Thoracic aorta (tissue), 2 donors: ENCODE measurements at regions not wholly inside any gene's neighbourhood (a gene's known extent, or its start where the extent isn't known, plus 50 kb on each side); places are given as distances from the start of the nearest gene placed in this dataset.
"Not testable (repeated sequence)": the region's sequence is repeated elsewhere in the genome, so short reads cannot be mapped to it uniquely, and the experiment has no call there.

ENCODE experiments used
- ATAC-seq: fragments of 150-250 bp; one replicate; pipeline ENCODE4 v1.8.0; 2017; ENCODE audit warnings: low read depth; ENCODE audit not compliant: insufficient number of reproducible peaks, low FRiP score
- DNase-seq: peaks from one replicate; pipeline ENCODE4 v3.0.0-alpha.2; 2020; ENCODE audit warnings: low spot score
- H3K27ac ChIP-seq, 2 donors: fragments of 200-600 bp; sonication (generic); 1 replicate in 1 of 2; 2 replicates in 1 of 2; pipeline ENCODE4 v1.5.1; 2016; ENCODE audit warnings: mild to moderate bottlenecking in 2 of 2, moderate library complexity in 2 of 2
- H3K27me3 ChIP-seq: fragments of 200-600 bp; sonication (generic); replicated peaks from 2 replicates; pipeline ENCODE4 v1.6.0; 2016; ENCODE audit warnings: mild to moderate bottlenecking; ENCODE audit not compliant: insufficient read depth
- H3K36me3 ChIP-seq: fragments of 200-600 bp; sonication (generic); one replicate; pipeline ENCODE4 v1.5.1; 2016
- H3K4me1 ChIP-seq, 2 donors: fragments of 200-600 bp; sonication (generic); 1 replicate in 1 of 2; 2 replicates in 1 of 2; pipeline versions ENCODE4 v1.5.1 to v1.6.0; 2016; ENCODE audit warnings: low read depth in 2 of 2, mild to moderate bottlenecking in 1 of 2; ENCODE audit not compliant: control insufficient read depth in 1 of 2
- H3K4me3 ChIP-seq: fragments of 200-600 bp; sonication (generic); 2 replicates; pipeline ENCODE4 v1.5.1; 2016; ENCODE audit warnings: mild to moderate bottlenecking
- H3K9me3 ChIP-seq: fragments of 200-600 bp; sonication (generic); 2 replicates; pipeline ENCODE4 v1.5.1; 2016
- CTCF ChIP-seq: fragments of 200-600 bp; sonication (generic); IDR thresholded peaks from one replicate; pipeline ENCODE4 v1.5.1; 2019; ENCODE audit warnings: antibody characterized with exemption

GRCh38 chr10:33968983-33969382 is 634.5 kb upstream of the NRP1 start:
- Histone ChIP-seq H3K27ac (no peak overlapping the region), H3K4me1 (no peaks in the 10 kb centered on the region), H3K27me3 (no peaks in the 10 kb centered on the region), H3K4me3 (no peak overlapping the region), H3K9me3 (no peaks in the 10 kb centered on the region), H3K36me3 (no peaks in the 10 kb centered on the region)
- DNase-seq (no peak), ATAC-seq (no peak)
- TF ChIP-seq CTCF, result no peak

- Histone ChIP-seq H3K27me3 (no peaks in the 10 kb centered on the region), H3K9me3 (no peaks in the 10 kb centered on the region), H3K4me3 (no peak overlapping the region), H3K27ac (no peak overlapping the region), H3K4me1 (no peaks in the 10 kb centered on the region), H3K36me3 (no peaks in the 10 kb centered on the region)
- ATAC-seq (no peak), DNase-seq (no peak)
- no peak for TF ChIP-seq CTCF
These were observed 633.2 kb upstream of the NRP1 start for GRCh38 chr10:33967606-33968120.

GRCh38 chr10:33966946-33967345 is 632.5 kb upstream of the NRP1 start:
- H3K27ac ChIP-seq, result no peak overlapping the region
- no peaks in the 10 kb centered on the region for H3K4me1 ChIP-seq
- no peaks in the 10 kb centered on the region for H3K36me3 ChIP-seq
- no peaks in the 10 kb centered on the region for H3K27me3 ChIP-seq
- H3K4me3 ChIP-seq, result no peak overlapping the region
- no peak for TF ChIP-seq CTCF
- no peak for DNase-seq
- H3K9me3 ChIP-seq, result no peaks in the 10 kb centered on the region
- no peak for ATAC-seq

- Histone ChIP-seq H3K27ac (no peak overlapping the region), H3K9me3 (no peaks in the 10 kb centered on the region), H3K4me3 (no peak overlapping the region), H3K36me3 (no peaks in the 10 kb centered on the region), H3K27me3 (no peaks in the 10 kb centered on the region), H3K4me1 (no peaks in the 10 kb centered on the region)
- DNase-seq (no peak), ATAC-seq (no peak)
- TF ChIP-seq CTCF, result no peak
These were observed 631.5 kb upstream of the NRP1 start for GRCh38 chr10:33965795-33966581.

- Histone ChIP-seq H3K36me3 (no peaks in the 10 kb centered on the region), H3K9me3 (no peaks in the 10 kb centered on the region), H3K27me3 (no peaks in the 10 kb centered on the region), H3K27ac (no peak overlapping the region), H3K4me1 (no peaks in the 10 kb centered on the region), H3K4me3 (no peak overlapping the region)
- no peak for TF ChIP-seq CTCF
- no peak for DNase-seq
- no peak for ATAC-seq
These were observed 629.3 kb upstream of the NRP1 start for GRCh38 chr10:33963729-33964128.

- not testable (repeated sequence) for DNase-seq, H3K27ac ChIP-seq, H3K4me3 ChIP-seq, H3K9me3 ChIP-seq, H3K27me3 ChIP-seq, H3K36me3 ChIP-seq, H3K4me1 ChIP-seq, ATAC-seq
These were observed 621.9 kb upstream of the NRP1 start for GRCh38 chr10:33956322-33956721.
